HG03095 (cell line): ENCODE measurements at regions not wholly inside any gene's neighbourhood (a gene's known extent, or its start where the extent isn't known, plus 50 kb on each side); places are given as distances from the start of the nearest gene placed in this dataset.
A peak's percentile ranks its signal among the peaks of the same experiment; 100 is the strongest.

Experiments
- ATAC-seq: cut with Tn5 transposase; IDR thresholded peaks from one replicate; pipeline ENCODE4 v1.9.1; 2021; ENCODE audit warnings: moderate library complexity; ENCODE audit not compliant: unreplicated experiment

- no peak for ATAC-seq
Observed at GRCh38 chr17:55635253-55635914, 87.3 kb downstream of the TMEM100 start.

GRCh38 chr17:55634702-55635101 is 88.0 kb downstream of the TMEM100 start:
- ATAC-seq = no peak

- no peak for ATAC-seq
Observed at GRCh38 chr17:55632893-55633292, 89.8 kb downstream of the TMEM100 start.

GRCh38 chr17:55632236-55632635 is 90.4 kb downstream of the TMEM100 start:
- ATAC-seq = no peak

GRCh38 chr17:55629995-55630394 is 92.7 kb downstream of the TMEM100 start:
- ATAC-seq = no peak

GRCh38 chr17:55625521-55625920 is 97.1 kb downstream of the TMEM100 start:
- ATAC-seq = peak; percentile 49

- no peak for ATAC-seq
Observed at GRCh38 chr17:55624772-55625433, 97.8 kb downstream of the TMEM100 start.

GRCh38 chr17:55622547-55622946 is 100.1 kb downstream of the TMEM100 start:
- no peak for ATAC-seq

- no peak for ATAC-seq
Observed at GRCh38 chr17:55620945-55621344, 101.7 kb downstream of the TMEM100 start.

GRCh38 chr17:55620023-55620422 is 102.6 kb downstream of the TMEM100 start:
- ATAC-seq = no peak

- ATAC-seq = no peak
Observed at GRCh38 chr17:55617441-55617840, 105.2 kb downstream of the TMEM100 start.

- no peak for ATAC-seq
Observed at GRCh38 chr17:55614061-55614460, 102.8 kb upstream of the SMIM36 start.

GRCh38 chr17:55612691-55613141 is 101.5 kb upstream of the SMIM36 start:
- ATAC-seq = no peak

GRCh38 chr17:55607731-55608341 is 96.6 kb upstream of the SMIM36 start:
- ATAC-seq = no peak

GRCh38 chr17:55606488-55606815 is 95.2 kb upstream of the SMIM36 start:
- ATAC-seq = no peak

GRCh38 chr17:55605705-55606487 is 94.6 kb upstream of the SMIM36 start:
- no peak for ATAC-seq

- no peak for ATAC-seq
Observed at GRCh38 chr17:55601874-55602364, 90.7 kb upstream of the SMIM36 start.

GRCh38 chr17:55598495-55598894 is 87.2 kb upstream of the SMIM36 start:
- no peak for ATAC-seq

GRCh38 chr17:55588446-55589242 is 77.4 kb upstream of the SMIM36 start:
- ATAC-seq = no peak

- no peak for ATAC-seq
Observed at GRCh38 chr17:55587608-55588139, 76.4 kb upstream of the SMIM36 start.
